DMS79 treated with DMSO at 0.1 percent for 48 hours (cell line): ENCODE measurements at regions not wholly inside any gene's neighbourhood (a gene's known extent, or its start where the extent isn't known, plus 50 kb on each side); places are given as distances from the start of the nearest gene placed in this dataset.
"Not testable (repeated sequence)": the region's sequence is repeated elsewhere in the genome, so short reads cannot be mapped to it uniquely, and the experiment has no call there.

ENCODE experiments used
- DNase-seq: peaks from one replicate; lab custom pipeline; 2025; lab: John Stamatoyannopoulos, UW

DNA sequence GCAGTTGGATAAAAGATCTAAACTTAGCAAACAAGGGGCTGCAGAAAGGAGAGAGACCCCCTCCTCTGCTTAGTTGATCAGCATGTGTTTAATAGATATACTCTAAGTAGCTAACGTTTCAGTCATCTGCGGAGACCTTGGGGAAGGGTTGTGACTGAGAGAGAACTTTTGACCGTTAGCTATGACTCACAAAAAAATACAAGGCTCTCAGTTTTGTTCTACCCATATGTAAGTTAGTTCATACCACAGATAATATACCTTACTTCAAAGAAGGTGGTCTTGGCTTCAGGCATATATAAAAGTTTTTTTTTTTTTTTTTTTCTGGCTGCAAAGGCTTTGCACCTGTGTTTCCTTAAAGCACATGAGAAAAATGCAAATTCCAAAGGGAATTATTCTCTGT lies 258.9 kb downstream of the GJA1 start:
- DNase-seq, result no peak

DNA sequence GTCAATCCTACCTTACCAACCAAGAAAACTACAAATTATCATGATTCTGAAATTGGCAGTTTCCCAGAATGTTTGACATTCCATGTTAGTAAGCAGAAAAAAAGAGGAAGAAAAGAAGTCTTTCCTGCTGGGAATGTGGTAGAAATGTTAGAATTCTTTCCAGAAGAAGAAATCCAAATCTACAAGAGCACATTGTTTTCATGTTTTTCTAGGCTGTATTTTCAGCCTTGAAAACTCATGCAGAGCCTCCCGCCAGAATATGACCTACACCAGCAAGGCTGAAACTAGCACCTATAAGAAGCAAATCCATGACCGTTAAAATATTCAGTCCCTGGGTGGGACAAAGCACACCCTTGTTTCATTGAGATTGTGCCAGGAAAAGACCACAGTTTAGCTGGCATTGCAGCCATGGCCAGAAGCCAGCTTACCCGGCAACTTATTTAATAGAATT lies 259.4 kb downstream of the GJA1 start:
- DNase-seq, result no peak

- no peak for DNase-seq
Measured at GRCh38 chr6:121695329-121695728, 259.9 kb downstream of the GJA1 start.

DNA sequence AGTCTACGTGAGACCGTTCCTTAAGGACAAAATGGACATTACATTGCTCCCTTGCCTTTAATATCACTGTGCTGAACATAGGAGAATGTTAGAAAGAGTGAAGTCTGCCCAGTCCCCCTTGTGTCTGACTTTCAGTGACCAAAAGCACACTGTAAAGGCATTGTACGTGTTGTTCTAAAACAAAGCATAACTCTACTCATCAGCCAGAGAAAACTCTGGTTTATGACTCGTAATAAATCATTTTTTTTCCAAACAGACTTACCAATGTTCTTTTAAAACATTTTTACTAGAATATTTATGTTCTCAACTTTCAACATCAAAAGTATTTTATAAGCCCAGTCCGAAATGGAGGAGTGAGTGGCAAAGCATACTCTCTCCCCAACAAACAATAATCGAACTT lies 262.5 kb downstream of the GJA1 start:
- no peak for DNase-seq

DNA sequence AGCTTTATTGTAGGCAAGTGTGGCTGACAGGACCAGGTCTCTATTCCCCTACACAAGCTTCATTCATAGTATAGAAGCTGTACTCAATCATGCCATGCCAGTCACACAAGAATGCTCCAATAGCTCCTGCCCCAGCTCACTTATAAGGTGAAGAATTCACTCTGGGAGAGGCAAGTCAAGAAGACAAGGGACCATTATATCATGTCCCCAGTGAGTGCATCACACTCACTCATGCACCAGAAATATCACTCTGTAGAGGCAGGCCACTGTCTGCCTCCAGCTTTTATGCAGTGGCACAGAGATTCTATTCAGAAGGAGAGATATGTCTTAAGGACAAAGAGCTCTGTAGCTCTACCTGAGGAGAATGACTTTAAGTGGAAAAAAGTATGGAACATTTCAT lies 263.2 kb downstream of the GJA1 start:
- DNase-seq, result no peak

DNA sequence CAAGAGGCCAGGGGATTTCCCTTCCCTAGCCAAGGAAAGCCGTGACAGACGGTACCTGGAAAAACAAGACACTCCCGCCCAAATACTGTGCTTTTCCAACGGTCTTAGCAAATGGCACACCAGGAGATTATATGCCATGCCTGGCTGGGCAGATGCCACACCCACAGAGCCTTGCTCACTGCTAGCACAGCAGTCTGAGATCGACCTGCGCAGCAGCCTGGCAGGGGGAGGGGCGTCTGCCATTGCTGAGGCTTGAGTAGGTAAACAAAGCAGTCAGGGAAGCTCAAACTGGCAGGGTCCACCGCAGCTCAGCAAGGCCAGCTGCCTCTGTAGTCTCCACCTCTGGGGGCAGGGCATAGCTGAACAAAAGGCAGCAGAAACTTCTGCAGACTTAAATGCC lies 267.7 kb downstream of the GJA1 start:
- DNase-seq, result not testable (repeated sequence)

DNA sequence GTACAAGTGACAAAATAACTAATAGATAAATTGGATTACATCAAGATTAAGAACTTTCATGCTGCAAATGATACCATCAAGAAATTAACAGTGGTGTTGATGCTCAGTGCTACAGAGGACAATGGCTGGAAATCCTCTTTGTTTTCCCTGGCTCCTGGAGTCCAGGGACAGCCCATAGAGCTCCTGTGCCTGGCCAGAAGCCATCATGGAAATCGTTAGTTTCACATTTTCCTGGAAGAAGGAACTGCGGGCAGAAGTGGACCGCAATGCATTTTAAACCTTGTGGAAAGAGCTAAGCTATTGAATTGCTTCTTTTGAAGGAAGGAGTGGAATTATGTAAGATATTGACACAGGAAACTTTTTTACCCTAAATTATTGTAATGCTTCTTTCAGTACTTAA lies 276.0 kb downstream of the GJA1 start:
- DNase-seq, result no peak

- DNase-seq, result no peak
Measured at GRCh38 chr6:121717686-121718085, 282.2 kb downstream of the GJA1 start.

GRCh38 chr6:121720867-121721266 lies 285.4 kb downstream of the GJA1 start:
- DNase-seq, result not testable (repeated sequence)

GRCh38 chr6:121723623-121724022 lies 288.2 kb downstream of the GJA1 start:
- DNase-seq, result no peak

DNA sequence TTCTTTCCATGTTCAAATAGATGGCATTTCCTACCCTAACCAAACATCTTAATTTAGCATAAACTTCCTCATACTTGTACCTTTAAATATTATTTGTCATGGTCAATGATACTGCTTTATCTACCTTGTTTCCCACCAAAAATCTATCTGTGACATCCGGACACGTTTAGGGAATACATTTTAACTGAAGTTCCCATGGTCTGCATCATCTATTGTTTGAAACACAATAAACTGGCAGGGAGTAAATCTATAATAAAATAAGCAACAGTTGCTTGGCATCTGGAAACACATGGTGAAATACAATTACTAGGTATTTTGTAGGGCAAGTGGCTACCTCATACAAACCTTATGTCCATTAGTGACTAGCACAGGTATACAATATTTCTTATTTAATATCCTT lies 289.1 kb downstream of the GJA1 start:
- no peak for DNase-seq

DNA sequence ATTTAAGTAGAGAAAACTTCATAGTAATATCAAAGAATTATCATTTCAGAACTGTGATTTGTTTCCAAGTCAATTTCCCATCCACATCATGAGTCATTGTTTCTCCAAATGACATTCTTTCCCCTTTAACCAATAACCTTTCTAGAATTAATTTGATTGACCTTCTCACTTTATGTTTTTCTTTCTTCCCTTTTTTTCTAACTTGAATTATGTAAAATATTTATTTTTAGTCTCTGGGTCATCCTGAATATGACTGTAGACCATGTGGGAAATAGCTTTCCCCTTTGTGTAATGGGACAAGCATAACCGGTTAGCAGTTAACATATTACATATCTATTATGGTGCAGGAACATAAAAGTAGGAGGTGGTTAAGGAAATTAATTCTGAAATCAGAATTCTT lies 291.1 kb downstream of the GJA1 start:
- no peak for DNase-seq

- DNase-seq, result no peak
Measured at GRCh38 chr6:121730616-121731015, 295.2 kb downstream of the GJA1 start.

GRCh38 chr6:121731381-121731780 lies 295.9 kb downstream of the GJA1 start:
- DNase-seq, result no peak

- DNase-seq, result no peak
Measured at GRCh38 chr6:121732641-121733040, 297.2 kb downstream of the GJA1 start.

GRCh38 chr6:121733234-121733633 lies 297.8 kb downstream of the GJA1 start:
- DNase-seq, result no peak

DNA sequence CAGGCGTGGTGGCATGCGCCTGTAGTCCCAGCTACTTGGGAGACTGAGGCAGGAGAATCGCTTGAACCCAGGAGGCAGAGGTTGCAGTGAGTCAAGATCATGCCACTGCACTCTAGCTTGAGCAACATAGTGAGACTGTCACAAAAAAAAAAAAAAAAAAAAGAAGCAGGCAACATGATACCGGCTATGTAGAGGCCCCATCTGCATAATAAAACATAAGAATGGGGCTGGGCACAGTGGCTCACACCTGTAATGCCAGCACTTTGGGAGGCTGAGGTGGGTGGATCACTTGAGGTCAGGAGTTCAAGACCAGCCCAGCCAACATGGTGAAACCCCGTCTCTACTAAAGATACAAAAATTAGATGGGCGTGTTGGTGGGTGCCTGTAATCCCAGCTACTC lies 304.7 kb downstream of the GJA1 start:
- not testable (repeated sequence) for DNase-seq

DNA sequence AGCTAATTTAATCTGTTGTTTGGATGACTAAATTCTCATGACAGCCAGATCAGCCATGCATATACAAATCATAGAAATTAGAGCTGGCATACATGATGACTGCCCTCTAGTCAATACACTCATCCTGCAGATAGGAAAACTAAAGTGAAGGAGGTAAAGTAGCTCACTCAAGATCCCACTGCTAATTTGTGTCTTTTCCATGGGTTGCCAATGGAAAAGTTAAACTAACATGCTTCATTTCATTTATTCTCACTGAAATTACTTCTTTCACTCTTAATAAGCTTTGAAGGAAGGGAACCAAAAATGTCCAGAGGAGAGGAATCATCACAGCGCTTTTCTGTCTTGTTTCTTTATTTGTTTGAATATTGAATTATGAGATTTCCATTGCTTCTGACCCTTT lies 308.2 kb downstream of the GJA1 start:
- DNase-seq, result no peak

GRCh38 chr6:121748376-121748775 lies 312.9 kb downstream of the GJA1 start:
- no peak for DNase-seq

DNA sequence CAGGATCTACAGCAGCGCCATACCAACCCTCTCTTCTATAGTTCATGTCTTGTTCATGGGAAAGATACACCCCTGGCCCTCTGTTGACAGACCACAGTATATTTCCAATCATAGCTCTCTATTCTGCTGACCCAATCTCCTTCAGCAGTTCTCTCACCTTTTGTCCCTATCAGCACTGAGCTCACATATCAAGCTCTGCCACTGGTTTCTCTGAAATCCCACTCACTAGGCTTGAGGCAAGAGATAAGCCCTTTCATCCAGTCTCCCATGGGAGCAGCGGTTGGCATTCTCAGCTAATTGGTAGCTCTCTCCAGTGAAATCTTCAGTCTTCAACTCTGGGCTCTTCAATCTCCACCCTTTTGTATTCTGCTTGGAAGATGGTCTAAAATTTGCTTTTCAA lies 313.4 kb downstream of the GJA1 start:
- DNase-seq, result no peak

GRCh38 chr6:121755485-121755884 lies 320.0 kb downstream of the GJA1 start:
- DNase-seq, result no peak

DNA sequence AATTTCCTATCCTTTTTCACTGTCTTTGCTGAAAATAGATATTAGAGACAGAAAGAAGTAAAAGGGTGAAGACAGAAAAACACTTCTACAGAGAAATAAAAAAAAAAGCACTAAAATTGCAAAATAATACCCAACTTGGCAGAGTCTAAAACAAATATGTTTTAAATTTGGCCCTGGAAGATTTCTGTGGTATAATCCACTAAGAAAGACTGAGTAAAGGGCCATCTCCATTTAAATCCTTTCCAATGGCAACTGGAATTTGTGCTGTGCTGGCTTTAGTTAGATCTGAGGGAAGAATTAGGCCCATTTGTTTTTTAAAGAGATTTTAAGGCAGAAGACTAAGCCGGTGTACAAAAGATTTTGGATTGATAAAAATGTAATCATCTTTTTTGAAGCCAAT lies 321.2 kb downstream of the GJA1 start:
- no peak for DNase-seq

DNA sequence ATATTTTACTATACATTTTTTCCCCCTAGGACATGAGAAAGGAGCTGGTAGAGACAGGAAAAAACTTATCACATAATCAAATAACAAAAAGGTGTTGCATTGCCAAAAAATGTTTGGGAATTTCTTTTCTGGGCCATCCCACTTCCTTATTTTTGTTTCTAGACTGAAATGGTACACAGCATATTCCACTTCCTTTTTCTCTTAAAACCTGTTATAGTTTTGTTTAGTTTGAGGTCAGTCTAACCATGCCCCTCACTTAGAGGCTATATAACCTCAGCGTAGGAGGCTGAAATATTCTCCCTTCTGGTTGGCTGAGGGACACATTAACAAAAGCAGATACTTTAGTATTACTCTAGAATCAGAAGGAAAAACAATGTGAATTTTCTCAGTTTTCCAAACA lies 323.9 kb downstream of the GJA1 start:
- no peak for DNase-seq

DNA sequence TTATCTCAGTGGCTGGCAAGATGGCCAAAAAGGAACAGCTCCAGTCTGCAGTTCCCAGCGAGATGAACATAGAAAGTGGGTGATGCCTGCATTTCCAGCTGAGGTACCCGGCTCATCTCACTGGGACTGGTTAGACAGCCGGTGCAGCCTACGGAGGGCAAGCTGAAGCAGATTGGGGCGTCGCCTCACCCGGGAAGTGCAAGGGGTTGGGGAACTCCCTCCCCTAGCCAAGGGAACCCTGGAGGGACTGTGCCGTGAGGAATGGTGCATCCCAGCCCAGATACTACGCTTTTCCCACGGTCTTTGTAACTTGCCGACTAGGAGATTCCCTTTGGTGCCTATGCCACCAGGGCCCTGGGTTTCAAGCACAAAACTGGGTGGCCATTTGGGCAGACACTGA lies 324.7 kb downstream of the GJA1 start:
- no peak for DNase-seq

- no peak for DNase-seq
Measured at GRCh38 chr6:121760745-121761144, 325.3 kb downstream of the GJA1 start.
